Right lobe of liver (tissue), 6 donors: ENCODE measurements at regions not wholly inside any gene's neighbourhood (a gene's known extent, or its start where the extent isn't known, plus 50 kb on each side); places are given as distances from the start of the nearest gene placed in this dataset.
"Not testable (repeated sequence)": the region's sequence is repeated elsewhere in the genome, so short reads cannot be mapped to it uniquely, and the experiment has no call there.

Experiments
- ATAC-seq, 4 donors: fragments of 200-7000 bp; cut with Tn5 transposase; one replicate each; pipeline ENCODE4 v1.9.1; 2020; ENCODE audit warnings: mild to moderate bottlenecking in 4 of 4, moderate library complexity in 4 of 4
- DNase-seq, 3 donors: peaks; one replicate each; pipeline ENCODE4 v3.0.0-alpha.2; 2020
- H3K27ac ChIP-seq, 3 donors: fragments of 200-600 bp; one replicate each; pipeline ENCODE4 v1.8.0; 2022
- H3K27me3 ChIP-seq, 2 donors: fragments of 200-600 bp; one replicate each; pipeline ENCODE4 v1.8.0; 2022
- H3K36me3 ChIP-seq, 4 donors: fragments of 200-600 bp; sonication (generic) in 1 of 4; one replicate each; pipeline versions ENCODE4 v1.5.1 to v1.8.0; 2017 to 2022; ENCODE audit warnings: control low read depth in 1 of 4
- H3K4me1 ChIP-seq, 4 donors: fragments of 200-600 bp; sonication (generic) in 1 of 4; one replicate each; pipeline versions ENCODE4 v1.5.1 to v1.8.0; 2017 to 2022; ENCODE audit warnings: control low read depth in 1 of 4
- H3K4me3 ChIP-seq, 3 donors: fragments of 200-600 bp; one replicate each; pipeline ENCODE4 v1.8.0; 2022
- H3K9me3 ChIP-seq, 4 donors: fragments of 200-600 bp; sonication (generic) in 1 of 4; one replicate each; pipeline versions ENCODE4 v1.5.1 to v1.8.0; 2017 to 2022; ENCODE audit warnings: control low read depth in 1 of 4
- CTCF ChIP-seq, 4 donors: fragments of 200-600 bp in 3 of 4; fragments of 450-650 bp in 1 of 4; IDR thresholded peaks; one replicate each; pipeline versions ENCODE4 v1.5.1 to v1.8.0; 2016 to 2022; ENCODE audit warnings: antibody characterized with exemption in 4 of 4, mild to moderate bottlenecking in 2 of 4
- POLR2A ChIP-seq: fragments of 450-650 bp; IDR thresholded peaks from one replicate; pipeline ENCODE4 v1.6.1; 2017; ENCODE audit warnings: antibody characterized with exemption, mild to moderate bottlenecking
- WGBS: methylation state at CpG from one replicate; pipeline ENCODE4 v1.1.6; 2018; ENCODE audit warnings: low coverage, low lambda C conversion rate; ENCODE audit not compliant: insufficient coverage; ENCODE audit errors: missing lambda C conversion rate; 5-methylcytosine and 5-hydroxymethylcytosine counted together
- intact Hi-C, 2 donors: fragments of 100-400 bp; cut with DNase I; formaldehyde crosslinking; loops; one replicate each; pipeline versions ENCODE4 v1.11.2 to v1.14.1; 2022
- donor health status: DM: no; HTN: yes; CAD: no.
- donor health status: DM: no; HTN: no; CAD: no.
- donor health status: DM: no; HTN: no; CAD: no.
- donor health status: DM: no; HTN: yes; CAD: no.
- donor health status: DM: no; HTN: yes; CAD: no.

GRCh38 chr11:97092823-97093222, 703.0 kb downstream of the JRKL start:
- no peak overlapping the region for H3K27ac ChIP-seq
- ATAC-seq (no peak), DNase-seq (no peak)
- no peak overlapping the region for H3K4me3 ChIP-seq
- 17% methylated on average over 1 of the region's 1 CpG for WGBS
- H3K4me1 ChIP-seq = no peaks in the 10 kb centered on the region
- intact Hi-C loops = no loop called here
- H3K9me3 ChIP-seq = no peaks in the 10 kb centered on the region
- TF ChIP-seq POLR2A (no peak), CTCF (IDR thresholded peaks at IDR 0.05) (no peak)
- no peaks in the 10 kb centered on the region for H3K27me3 ChIP-seq
- no peaks in the 10 kb centered on the region for H3K36me3 ChIP-seq

GRCh38 chr11:97102180-97102579, 712.4 kb downstream of the JRKL start:
- H3K27me3 ChIP-seq, H3K9me3 ChIP-seq, H3K27ac ChIP-seq, H3K36me3 ChIP-seq, DNase-seq, intact Hi-C loops, H3K4me3 ChIP-seq, ATAC-seq, H3K4me1 ChIP-seq: not testable (repeated sequence)
- 75% methylated on average over 2 of the region's 3 CpGs for whole genome bisulfite sequencing

GRCh38 chr11:97107604-97108003, 717.8 kb downstream of the JRKL start:
- H3K4me1 ChIP-seq = no peaks in the 10 kb centered on the region
- no peaks in the 10 kb centered on the region for H3K36me3 ChIP-seq
- ATAC-seq (no peak), DNase-seq (no peak)
- no peak for TF ChIP-seq POLR2A
- TF ChIP-seq CTCF (IDR thresholded peaks at IDR 0.05) = no peak
- no peak overlapping the region for H3K4me3 ChIP-seq
- intact Hi-C loops = no loop called here
- no peaks in the 10 kb centered on the region for H3K27me3 ChIP-seq
- no peak overlapping the region for H3K27ac ChIP-seq
- H3K9me3 ChIP-seq = no peaks in the 10 kb centered on the region

- Histone ChIP-seq H3K27me3 (no peaks in the 10 kb centered on the region), H3K9me3 (no peaks in the 10 kb centered on the region), H3K36me3 (no peaks in the 10 kb centered on the region), H3K27ac (no peak overlapping the region), H3K4me1 (no peaks in the 10 kb centered on the region), H3K4me3 (no peak overlapping the region)
- ATAC-seq (no peak), DNase-seq (no peak)
- TF ChIP-seq POLR2A = no peak
- no peak for TF ChIP-seq CTCF (IDR thresholded peaks at IDR 0.05)
- intact Hi-C loops = no loop called here
- 64% methylated on average over 1 of the region's 1 CpG for WGBS
Measured at GRCh38 chr11:97109078-97109477, 719.3 kb downstream of the JRKL start.

- TF ChIP-seq CTCF (IDR thresholded peaks at IDR 0.05) = no peak
- TF ChIP-seq POLR2A = no peak
- DNase-seq = no peak
- Histone ChIP-seq H3K9me3 (no peaks in the 10 kb centered on the region), H3K4me1 (no peaks in the 10 kb centered on the region), H3K27me3 (no peaks in the 10 kb centered on the region), H3K4me3 (no peak overlapping the region), H3K36me3 (no peaks in the 10 kb centered on the region), H3K27ac (no peak overlapping the region)
- no peak for ATAC-seq
- WGBS = 55% methylated on average over 4 of the region's 4 CpGs
- intact Hi-C loops = no loop called here
Measured at GRCh38 chr11:97110376-97110775, 720.6 kb downstream of the JRKL start.
